Tibial artery (tissue), 4 donors: ENCODE measurements at regions not wholly inside any gene's neighbourhood (a gene's known extent, or its start where the extent isn't known, plus 50 kb on each side); places are given as distances from the start of the nearest gene placed in this dataset.

Experiments
- DNase-seq, 2 donors: peaks; one replicate each; pipeline ENCODE4 v3.0.0-alpha.2; 2019
- H3K27ac ChIP-seq, 2 donors: fragments of 200-600 bp; sonication (generic) in 1 of 2; 1 replicate in 1 of 2; 2 replicates in 1 of 2; pipeline ENCODE4 v1.5.1; 2018 to 2019; ENCODE audit warnings: mild to moderate bottlenecking in 1 of 2
- H3K27me3 ChIP-seq, 2 donors: fragments of 200-600 bp; sonication (generic) in 1 of 2; one replicate each; pipeline versions ENCODE4 v1.5.1 to v1.6.0; 2016 to 2019
- H3K36me3 ChIP-seq, 3 donors: fragments of 200-600 bp; sonication (generic) in 2 of 3; one replicate each; pipeline ENCODE4 v1.5.1; 2016 to 2019; ENCODE audit warnings: mild to moderate bottlenecking in 2 of 3
- H3K4me1 ChIP-seq, 4 donors: fragments of 200-600 bp; sonication (generic) in 2 of 4; 1 replicate in 3 of 4; 2 replicates in 1 of 4; pipeline ENCODE4 v1.5.1; 2016 to 2019
- H3K4me3 ChIP-seq, 2 donors: fragments of 200-600 bp; sonication (generic) in 1 of 2; 1 replicate in 1 of 2; 2 replicates in 1 of 2; pipeline ENCODE4 v1.5.1; 2018 to 2019; ENCODE audit warnings: mild to moderate bottlenecking in 2 of 2
- H3K9me3 ChIP-seq, 3 donors: fragments of 200-600 bp; sonication (generic) in 1 of 3; one replicate each; pipeline ENCODE4 v1.5.1; 2016 to 2019
- intact Hi-C: fragments of 100-400 bp; cut with DNase I; formaldehyde crosslinking; loops from one replicate; pipeline ENCODE4 v1.15.0; 2023; ENCODE audit warnings: low total_unique reads
- TF ChIP-seq, protein P1 (sequence below), 2 experiments: fragments of 200-600 bp in 1 of 2; fragments of 450-650 bp in 1 of 2; IDR thresholded peaks; one replicate each; pipeline ENCODE4 v1.5.1; 2017 to 2019; ENCODE audit warnings: antibody characterized with exemption in 2 of 2, mild to moderate bottlenecking in 1 of 2, moderate library complexity in 1 of 2

DNA sequence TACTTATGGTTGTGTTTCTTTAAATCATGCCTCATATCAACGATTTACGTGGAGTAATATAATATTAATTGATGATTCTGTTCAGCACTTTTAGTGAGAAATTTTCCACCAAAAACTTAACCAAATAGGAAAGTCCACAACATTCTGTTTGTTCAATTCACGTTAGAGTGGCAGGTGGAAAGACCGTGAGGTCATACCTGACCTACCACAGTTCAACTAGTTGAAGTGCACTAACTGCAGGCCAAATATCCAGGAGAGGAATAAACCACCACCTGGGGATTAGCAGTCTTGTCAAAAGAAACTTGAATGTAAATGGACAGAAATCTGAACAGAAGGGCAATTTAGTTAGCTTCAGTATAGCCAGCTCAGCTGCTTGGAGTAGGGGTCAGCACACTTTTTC, 577.7 kb downstream of the KIF4B start:
- H3K9me3 ChIP-seq, result no peaks in the 10 kb centered on the region
- no peaks in the 10 kb centered on the region for H3K4me1 ChIP-seq
- DNase-seq, result no peak
- no peaks in the 10 kb centered on the region for H3K36me3 ChIP-seq
- TF ChIP-seq, protein P1, sequence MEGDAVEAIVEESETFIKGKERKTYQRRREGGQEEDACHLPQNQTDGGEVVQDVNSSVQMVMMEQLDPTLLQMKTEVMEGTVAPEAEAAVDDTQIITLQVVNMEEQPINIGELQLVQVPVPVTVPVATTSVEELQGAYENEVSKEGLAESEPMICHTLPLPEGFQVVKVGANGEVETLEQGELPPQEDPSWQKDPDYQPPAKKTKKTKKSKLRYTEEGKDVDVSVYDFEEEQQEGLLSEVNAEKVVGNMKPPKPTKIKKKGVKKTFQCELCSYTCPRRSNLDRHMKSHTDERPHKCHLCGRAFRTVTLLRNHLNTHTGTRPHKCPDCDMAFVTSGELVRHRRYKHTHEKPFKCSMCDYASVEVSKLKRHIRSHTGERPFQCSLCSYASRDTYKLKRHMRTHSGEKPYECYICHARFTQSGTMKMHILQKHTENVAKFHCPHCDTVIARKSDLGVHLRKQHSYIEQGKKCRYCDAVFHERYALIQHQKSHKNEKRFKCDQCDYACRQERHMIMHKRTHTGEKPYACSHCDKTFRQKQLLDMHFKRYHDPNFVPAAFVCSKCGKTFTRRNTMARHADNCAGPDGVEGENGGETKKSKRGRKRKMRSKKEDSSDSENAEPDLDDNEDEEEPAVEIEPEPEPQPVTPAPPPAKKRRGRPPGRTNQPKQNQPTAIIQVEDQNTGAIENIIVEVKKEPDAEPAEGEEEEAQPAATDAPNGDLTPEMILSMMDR (IDR thresholded peaks at IDR 0.05), result no peak
- intact Hi-C loops, result no loop called here
- H3K4me3 ChIP-seq, result no peak overlapping the region
- H3K27me3 ChIP-seq, result no peaks in the 10 kb centered on the region
- no peak overlapping the region for H3K27ac ChIP-seq

DNA sequence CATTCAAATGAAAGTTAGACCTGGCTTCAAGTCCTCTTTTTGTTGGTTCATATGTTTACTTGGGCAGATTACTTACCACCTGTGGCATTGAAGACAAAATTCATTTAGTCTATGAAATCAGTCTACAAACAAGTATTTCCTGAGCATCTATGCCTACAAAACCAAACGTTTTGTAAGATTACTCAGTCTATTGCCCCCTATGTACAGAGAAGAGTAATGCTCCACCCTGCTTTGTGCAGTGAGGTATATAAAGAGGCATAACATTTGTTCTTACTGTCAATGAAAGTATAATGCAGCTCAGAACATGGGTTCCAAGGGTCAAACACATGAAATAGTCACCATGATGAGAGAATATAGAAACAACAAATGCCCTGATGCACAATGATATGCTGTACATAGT, 580.7 kb downstream of the KIF4B start:
- no peaks in the 10 kb centered on the region for H3K36me3 ChIP-seq
- H3K9me3 ChIP-seq, result no peaks in the 10 kb centered on the region
- no peaks in the 10 kb centered on the region for H3K4me1 ChIP-seq
- H3K27ac ChIP-seq, result no peak overlapping the region
- no peaks in the 10 kb centered on the region for H3K27me3 ChIP-seq
- TF ChIP-seq, protein P1 (IDR thresholded peaks at IDR 0.05), result no peak
- no peak for DNase-seq
- no peak overlapping the region for H3K4me3 ChIP-seq
- intact Hi-C loops, result no loop called here

DNA sequence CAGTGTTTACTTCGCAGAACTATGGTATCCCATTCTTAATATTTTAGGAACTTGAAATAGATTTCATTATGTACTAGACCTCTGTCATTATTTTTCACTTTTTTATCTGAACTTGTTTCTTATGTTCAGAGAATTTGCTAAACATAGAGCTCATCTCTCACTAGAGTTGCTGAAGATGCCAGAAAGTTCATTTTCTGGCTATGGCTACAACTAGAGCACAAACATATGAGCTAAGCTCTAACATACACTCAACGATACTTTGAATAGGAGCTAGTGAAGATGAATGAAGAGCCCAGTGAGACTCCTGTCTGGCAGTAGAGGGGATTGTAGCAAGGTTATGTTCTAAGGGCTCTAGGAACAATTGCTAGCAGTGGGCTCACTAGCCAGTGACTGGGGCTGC, 582.2 kb downstream of the KIF4B start:
- no peak for DNase-seq
- H3K4me3 ChIP-seq, result no peak overlapping the region
- H3K36me3 ChIP-seq, result no peaks in the 10 kb centered on the region
- H3K27me3 ChIP-seq, result no peaks in the 10 kb centered on the region
- no peak overlapping the region for H3K27ac ChIP-seq
- intact Hi-C loops, result no loop called here
- TF ChIP-seq, protein P1 (IDR thresholded peaks at IDR 0.05), result no peak
- no peaks in the 10 kb centered on the region for H3K9me3 ChIP-seq
- H3K4me1 ChIP-seq, result no peaks in the 10 kb centered on the region

GRCh38 chr5:155598552-155598951, 585.0 kb downstream of the KIF4B start:
- no peak overlapping the region for H3K27ac ChIP-seq
- no peaks in the 10 kb centered on the region for H3K36me3 ChIP-seq
- H3K9me3 ChIP-seq, result no peaks in the 10 kb centered on the region
- TF ChIP-seq, protein P1 (IDR thresholded peaks at IDR 0.05), result no peak
- no peak overlapping the region for H3K4me3 ChIP-seq
- no peaks in the 10 kb centered on the region for H3K4me1 ChIP-seq
- intact Hi-C loops, result no loop called here
- H3K27me3 ChIP-seq, result no peaks in the 10 kb centered on the region
- DNase-seq, result no peak

DNA sequence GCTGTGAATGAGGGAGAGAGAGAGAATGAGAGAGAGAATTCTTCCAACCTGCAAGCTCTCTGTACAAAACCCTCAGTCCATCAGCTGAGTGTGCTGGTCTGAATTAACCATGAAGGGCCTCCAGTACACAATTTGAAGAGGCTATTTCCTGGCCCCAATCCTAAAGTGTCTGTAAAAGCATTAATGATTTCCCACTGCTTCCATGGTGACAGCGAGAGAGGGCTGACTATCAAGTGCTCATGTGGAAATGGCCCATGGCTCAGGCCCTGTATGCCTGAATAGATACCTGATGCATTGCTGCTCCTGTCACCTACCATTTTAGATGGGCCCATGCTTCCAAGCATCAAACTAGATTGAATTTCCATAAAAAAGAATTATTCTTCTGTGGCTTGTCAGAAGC, 592.4 kb downstream of the KIF4B start:
- no peaks in the 10 kb centered on the region for H3K9me3 ChIP-seq

More for the DNA sequence above, 592.4 kb downstream of the KIF4B start:
- Histone ChIP-seq H3K4me1 (no peaks in the 10 kb centered on the region), H3K27ac (no peak overlapping the region), H3K27me3 (no peaks in the 10 kb centered on the region), H3K36me3 (no peaks in the 10 kb centered on the region), H3K4me3 (no peak overlapping the region)
- DNase-seq, result no peak
- intact Hi-C loops, result no loop called here
- TF ChIP-seq, protein P1 (IDR thresholded peaks at IDR 0.05), result no peak
